PC-3 (cell line): ENCODE measurements at regions not wholly inside any gene's neighbourhood (a gene's known extent, or its start where the extent isn't known, plus 50 kb on each side); places are given as distances from the start of the nearest gene placed in this dataset.

ENCODE experiments used
- ATAC-seq: fragments of 200-7000 bp; cut with Tn5 transposase; 2 replicates; pipeline ENCODE4 v1.9.1; 2020; ENCODE audit warnings: mild to moderate bottlenecking, moderate library complexity
- BruUV-seq: library from RNA; stranded (reverse); fragments of 400-500 nt; replicated peaks from 2 replicates; lab custom pipeline; 2021; lab: Mats Ljungman, UMichigan
- CTCF ChIA-PET: fragments of 300-600 bp; sonication (Branson Sonifier 250); formaldehyde crosslinking; loops from one replicate; lab custom pipeline; 2022; ENCODE audit warnings: antibody characterized with exemption; lab: Charles Lee
- POLR2A ChIA-PET: fragments of 300-600 bp; sonication (Branson Sonifier 250); formaldehyde crosslinking; loops from one replicate; lab custom pipeline; 2022; ENCODE audit warnings: antibody characterized with exemption; ENCODE audit not compliant: unreplicated experiment; lab: Charles Lee
- DNase-seq: peaks from one replicate; pipeline ENCODE4 v3.0.0-alpha.2; 2015
- H2AFZ ChIP-seq: fragments of 300-600 bp; sonication (generic); 2 replicates; pipeline ENCODE4 v1.6.0; 2016; ENCODE audit warnings: antibody characterized with exemption, low read length
- H3F3A ChIP-seq: fragments of 300-600 bp; sonication (generic); one replicate; pipeline ENCODE4 v1.6.0; 2017; ENCODE audit warnings: antibody characterized with exemption, low read length, control low read depth, mild to moderate bottlenecking; ENCODE audit not compliant: unreplicated experiment
- H3K27ac ChIP-seq: fragments of 300-600 bp; sonication (generic); 2 replicates; pipeline ENCODE4 v1.5.1; 2016; ENCODE audit warnings: mild to moderate bottlenecking, low read length
- H3K27me3 ChIP-seq: fragments of 300-600 bp; sonication (generic); 2 replicates; pipeline ENCODE4 v1.6.1; 2016; ENCODE audit warnings: low read length, mixed read lengths
- H3K36me3 ChIP-seq: fragments of 300-600 bp; sonication (generic); 2 replicates; pipeline ENCODE4 v1.6.1; 2016; ENCODE audit warnings: low read depth, mixed run types, low read length, mixed read lengths
- H3K4me1 ChIP-seq: fragments of 300-600 bp; sonication (generic); 2 replicates; pipeline ENCODE4 v1.5.1; 2016; ENCODE audit warnings: low read length; ENCODE audit not compliant: insufficient read depth
- H3K4me2 ChIP-seq: fragments of 300-600 bp; sonication (generic); 2 replicates; pipeline ENCODE4 v1.6.0; 2016; ENCODE audit warnings: low read length
- H3K4me3 ChIP-seq: fragments of 300-600 bp; sonication (generic); 2 replicates; pipeline ENCODE4 v1.5.1; 2016; ENCODE audit warnings: mild to moderate bottlenecking, low read length, mixed read lengths
- H3K79me2 ChIP-seq: fragments of 300-600 bp; sonication (generic); 2 replicates; pipeline ENCODE4 v1.6.1; 2017; ENCODE audit warnings: low read length, mixed read lengths
- H3K9ac ChIP-seq: fragments of 300-600 bp; sonication (generic); 2 replicates; pipeline ENCODE4 v1.6.0; 2016; ENCODE audit warnings: mild to moderate bottlenecking, low read length
- H3K9me2 ChIP-seq: fragments of 300-600 bp; sonication (generic); replicated peaks from 2 replicates; pipeline ENCODE4 v1.6.1; 2016; ENCODE audit warnings: mixed run types, low read length, mixed read lengths
- H3K9me3 ChIP-seq: fragments of 300-600 bp; sonication (generic); 2 replicates; pipeline ENCODE4 v1.6.1; 2016; ENCODE audit warnings: low read length, mixed read lengths
- H4K20me1 ChIP-seq: fragments of 300-600 bp; sonication (generic); 2 replicates; pipeline ENCODE4 v1.6.1; 2016; ENCODE audit warnings: low read length, mixed read lengths
- CTCF ChIP-seq: fragments of 300-600 bp; sonication (generic); conservative IDR thresholded peaks from 2 replicates; pipeline ENCODE4 v1.5.1; 2017; ENCODE audit warnings: antibody characterized with exemption, low read depth, mild to moderate bottlenecking, low read length
- EZH2 ChIP-seq: fragments of 300-600 bp; sonication (generic); IDR thresholded peaks from one replicate; pipeline ENCODE4 v1.6.1; 2017; ENCODE audit warnings: antibody characterized with exemption, mild to moderate bottlenecking, low read length; ENCODE audit not compliant: unreplicated experiment
- EZH2phosphoT487 ChIP-seq: fragments of 300-600 bp; sonication (generic); IDR thresholded peaks from 2 replicates; pipeline ENCODE4 v1.6.1; 2018; ENCODE audit warnings: mild to moderate bottlenecking, antibody characterized with exemption, low read length, borderline replicate concordance
- intact Hi-C: fragments of 100-400 bp; cut with micrococcal nuclease; formaldehyde crosslinking; loops from 2 replicates; pipeline ENCODE4 v1.9.0; 2023

- Histone ChIP-seq H3K4me1 (no peaks in the 10 kb centered on the region), H3K9me3 (no peaks in the 10 kb centered on the region), H3K36me3 (no peaks in the 10 kb centered on the region), H2AFZ (no peak overlapping the region), H3K9me2 (no peaks in the 10 kb centered on the region), H4K20me1 (no peaks in the 10 kb centered on the region), H3K27me3 (peaks cover 82% of the 10 kb centered on the region), H3K79me2 (no peaks in the 10 kb centered on the region), H3K27ac (no peak overlapping the region), H3F3A (no peaks in the 10 kb centered on the region), H3K4me2 (no peak overlapping the region), H3K4me3 (no peak overlapping the region), H3K9ac (no peak overlapping the region)
- intact Hi-C loops: no loop called here
- no peak for ATAC-seq
- ChIA-PET CTCF (no interaction called here), POLR2A (no interaction called here)
- DNase-seq: no peak
- no TSS peak for BruUV-seq
- TF ChIP-seq CTCF: no peak
- TF ChIP-seq EZH2: no peak
- TF ChIP-seq EZH2phosphoT487: no peak
These were observed 696.2 kb upstream of the WWC1 start for GRCh38 chr5:167595196-167595595.

- Histone ChIP-seq H3K4me3 (no peak overlapping the region), H3K36me3 (no peaks in the 10 kb centered on the region), H3K4me1 (no peaks in the 10 kb centered on the region), H3K79me2 (no peaks in the 10 kb centered on the region), H3K9me3 (no peaks in the 10 kb centered on the region), H2AFZ (no peak overlapping the region), H4K20me1 (no peaks in the 10 kb centered on the region), H3K27ac (no peak overlapping the region), H3F3A (no peaks in the 10 kb centered on the region), H3K9ac (no peak overlapping the region), H3K4me2 (no peak overlapping the region), H3K27me3 (peaks cover 86% of the 10 kb centered on the region), H3K9me2 (no peaks in the 10 kb centered on the region)
- ChIA-PET POLR2A (no interaction called here), CTCF (no interaction called here)
- BruUV-seq: no TSS peak
- TF ChIP-seq CTCF: no peak
- no peak for TF ChIP-seq EZH2phosphoT487
- no peak for TF ChIP-seq EZH2
- no peak for ATAC-seq
- intact Hi-C loops: no loop called here
- DNase-seq: no peak
These were observed 693.3 kb upstream of the WWC1 start for GRCh38 chr5:167598166-167598565.

DNA sequence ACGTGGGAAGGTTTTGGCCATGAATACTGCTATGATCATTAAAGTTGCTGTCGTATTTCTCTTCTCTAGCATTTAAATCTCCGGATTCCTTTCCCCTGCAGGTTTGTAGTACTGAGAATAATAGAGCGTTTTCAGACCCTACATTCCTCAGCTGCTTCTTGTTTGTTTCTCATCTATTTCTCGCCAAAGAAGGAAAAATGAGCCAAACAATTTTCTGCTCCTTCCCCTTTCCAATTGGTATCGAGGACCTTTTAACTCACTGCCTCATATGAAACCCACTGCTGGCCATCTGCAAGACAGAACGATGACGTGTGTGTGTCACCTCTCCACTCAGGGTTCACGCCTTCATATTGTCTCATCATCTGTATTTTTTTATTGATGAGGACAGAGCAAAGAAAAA, 689.4 kb upstream of the WWC1 start:
- no peaks in the 10 kb centered on the region for H4K20me1 ChIP-seq
- ChIA-PET CTCF (no interaction called here), POLR2A (no interaction called here)
- no peak overlapping the region for H2AFZ ChIP-seq
- BruUV-seq: no TSS peak
- no peak for DNase-seq
- peaks cover 70% of the 10 kb centered on the region for H3K27me3 ChIP-seq
- no peaks in the 10 kb centered on the region for H3K79me2 ChIP-seq
- H3K4me1 ChIP-seq: no peaks in the 10 kb centered on the region
- H3K27ac ChIP-seq: no peak overlapping the region
- no peaks in the 10 kb centered on the region for H3F3A ChIP-seq
- no peaks in the 10 kb centered on the region for H3K9me2 ChIP-seq
- H3K4me3 ChIP-seq: no peak overlapping the region
- no peaks in the 10 kb centered on the region for H3K9me3 ChIP-seq
- no peak for ATAC-seq
- no peak overlapping the region for H3K9ac ChIP-seq
- no peak for TF ChIP-seq EZH2phosphoT487
- TF ChIP-seq EZH2: no peak
- no peak for TF ChIP-seq CTCF
- no peak overlapping the region for H3K4me2 ChIP-seq
- intact Hi-C loops: no loop called here
- no peaks in the 10 kb centered on the region for H3K36me3 ChIP-seq
